Tibial nerve (tissue), 3 donors: ENCODE measurements at regions not wholly inside any gene's neighbourhood (a gene's known extent, or its start where the extent isn't known, plus 50 kb on each side); places are given as distances from the start of the nearest gene placed in this dataset.

Experiments
- POLR2A ChIP-seq, 2 donors: fragments of 450-650 bp; IDR thresholded peaks; one replicate each; pipeline ENCODE4 v1.6.1; 2017; ENCODE audit warnings: antibody characterized with exemption in 2 of 2, mild to moderate bottlenecking in 2 of 2, moderate library complexity in 2 of 2
- TF ChIP-seq, protein P1 (sequence below), 5 experiments: fragments of 200-600 bp in 3 of 5; fragments of 450-650 bp in 2 of 5; sonication (generic) in 3 of 5; IDR thresholded peaks; one replicate each; pipeline ENCODE4 v1.5.1; 2016 to 2019; ENCODE audit warnings: antibody characterized with exemption in 5 of 5, mild to moderate bottlenecking in 3 of 5, moderate library complexity in 2 of 5

DNA sequence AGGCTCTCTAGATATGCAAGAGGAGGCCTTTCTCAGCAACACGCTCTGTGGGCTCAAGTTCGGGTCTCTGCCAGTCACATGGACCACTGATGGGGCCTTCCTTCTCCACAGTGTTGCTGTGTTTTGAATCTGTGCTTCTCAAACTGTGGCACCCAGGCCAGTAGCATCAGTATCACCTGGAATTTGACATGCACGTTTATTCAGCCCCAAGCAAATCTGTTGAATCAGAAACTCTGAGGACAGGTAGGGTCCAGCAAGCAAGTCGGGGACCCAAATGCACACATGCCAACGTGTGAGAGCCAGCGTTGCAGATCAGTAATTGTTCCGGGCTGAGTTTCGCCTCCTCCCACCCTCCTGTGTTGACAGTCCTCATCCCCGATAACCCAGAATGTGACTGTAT lies 502.6 kb downstream of the IRX1 start:
- TF ChIP-seq, protein P1, sequence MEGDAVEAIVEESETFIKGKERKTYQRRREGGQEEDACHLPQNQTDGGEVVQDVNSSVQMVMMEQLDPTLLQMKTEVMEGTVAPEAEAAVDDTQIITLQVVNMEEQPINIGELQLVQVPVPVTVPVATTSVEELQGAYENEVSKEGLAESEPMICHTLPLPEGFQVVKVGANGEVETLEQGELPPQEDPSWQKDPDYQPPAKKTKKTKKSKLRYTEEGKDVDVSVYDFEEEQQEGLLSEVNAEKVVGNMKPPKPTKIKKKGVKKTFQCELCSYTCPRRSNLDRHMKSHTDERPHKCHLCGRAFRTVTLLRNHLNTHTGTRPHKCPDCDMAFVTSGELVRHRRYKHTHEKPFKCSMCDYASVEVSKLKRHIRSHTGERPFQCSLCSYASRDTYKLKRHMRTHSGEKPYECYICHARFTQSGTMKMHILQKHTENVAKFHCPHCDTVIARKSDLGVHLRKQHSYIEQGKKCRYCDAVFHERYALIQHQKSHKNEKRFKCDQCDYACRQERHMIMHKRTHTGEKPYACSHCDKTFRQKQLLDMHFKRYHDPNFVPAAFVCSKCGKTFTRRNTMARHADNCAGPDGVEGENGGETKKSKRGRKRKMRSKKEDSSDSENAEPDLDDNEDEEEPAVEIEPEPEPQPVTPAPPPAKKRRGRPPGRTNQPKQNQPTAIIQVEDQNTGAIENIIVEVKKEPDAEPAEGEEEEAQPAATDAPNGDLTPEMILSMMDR (IDR thresholded peaks at IDR 0.05): no peak
- no peak for TF ChIP-seq POLR2A (IDR thresholded peaks at IDR 0.05)
